Fibroblast of lung (primary cell): ENCODE measurements at regions not wholly inside any gene's neighbourhood (a gene's known extent, or its start where the extent isn't known, plus 50 kb on each side); places are given as distances from the start of the nearest gene placed in this dataset.

Experiments used
- DNase-seq, 2 donors: peaks; one replicate each; pipeline versions ENCODE4 v3.0.0 to v3.0.0-alpha.2; 2010; ENCODE audit warnings: low read depth in 2 of 2
- H2AFZ ChIP-seq: 2 replicates; pipeline ENCODE4 v1.5.1; 2012; ENCODE audit warnings: low read length, control low read depth, inconsistent platforms
- H3K27ac ChIP-seq: 2 replicates; pipeline ENCODE4 v1.5.1; 2011; ENCODE audit warnings: low read length, control low read depth; ENCODE audit not compliant: insufficient read depth
- H3K27me3 ChIP-seq: 2 replicates; pipeline ENCODE4 v1.5.1; 2011; ENCODE audit warnings: mild to moderate bottlenecking, low read length; ENCODE audit not compliant: control insufficient read depth, insufficient read depth
- H3K36me3 ChIP-seq: 2 replicates; pipeline ENCODE4 v1.5.1; 2011; ENCODE audit warnings: low read length; ENCODE audit not compliant: control insufficient read depth, insufficient read depth
- H3K4me1 ChIP-seq: 2 replicates; pipeline ENCODE4 v1.5.1; 2011; ENCODE audit warnings: low read length; ENCODE audit not compliant: control insufficient read depth, insufficient read depth; ENCODE audit errors: extremely low read depth
- H3K4me2 ChIP-seq: 2 replicates; pipeline ENCODE4 v1.5.1; 2011; ENCODE audit warnings: low read length, control low read depth; ENCODE audit not compliant: insufficient read depth; ENCODE audit errors: extremely low read depth
- H3K4me3 ChIP-seq, 4 experiments: fragments of 200-600 bp in 1 of 4; sonication (generic) in 1 of 4; replicated peaks in 1 of 4; 2 replicates each; pipeline ENCODE4 v1.5.1; 2011 to 2016; ENCODE audit warnings: low read length in 4 of 4, low read depth in 3 of 4, mild to moderate bottlenecking in 3 of 4, control low read depth in 2 of 4, inconsistent platforms in 1 of 4, mixed read lengths in 1 of 4; ENCODE audit not compliant: insufficient read depth in 1 of 4; ENCODE audit errors: control extremely low read depth in 1 of 4
- H3K79me2 ChIP-seq: 2 replicates; pipeline ENCODE4 v1.5.1; 2012; ENCODE audit warnings: mild to moderate bottlenecking, low read length, inconsistent platforms; ENCODE audit not compliant: control insufficient read depth, insufficient read depth
- H3K9ac ChIP-seq: 2 replicates; pipeline ENCODE4 v1.5.1; 2011; ENCODE audit warnings: mild to moderate bottlenecking, low read length, control low read depth; ENCODE audit not compliant: insufficient read depth
- H3K9me3 ChIP-seq: 2 replicates; pipeline ENCODE4 v1.5.1; 2012; ENCODE audit warnings: low read depth, low read length; ENCODE audit not compliant: control insufficient read depth, insufficient read depth
- H4K20me1 ChIP-seq: 2 replicates; pipeline ENCODE4 v1.5.1; 2011; ENCODE audit warnings: low read length; ENCODE audit not compliant: control insufficient read depth, insufficient read depth; ENCODE audit errors: extremely low read depth
- EZH2 ChIP-seq: IDR thresholded peaks from 2 replicates; pipeline ENCODE4 v1.5.1; 2012; ENCODE audit warnings: low read length, control low read depth, mild to moderate bottlenecking; ENCODE audit errors: missing control alignments
- TF ChIP-seq, protein P1 (sequence below), 2 donors: IDR thresholded peaks in 1 of 2; conservative IDR thresholded peaks in 1 of 2; 1 replicate in 1 of 2; 2 replicates in 1 of 2; pipeline ENCODE4 v1.5.1; 2011 to 2012; ENCODE audit warnings: low read length in 2 of 2, control low read depth in 1 of 2, inconsistent platforms in 1 of 2, low read depth in 1 of 2, mild to moderate bottlenecking in 1 of 2

DNA sequence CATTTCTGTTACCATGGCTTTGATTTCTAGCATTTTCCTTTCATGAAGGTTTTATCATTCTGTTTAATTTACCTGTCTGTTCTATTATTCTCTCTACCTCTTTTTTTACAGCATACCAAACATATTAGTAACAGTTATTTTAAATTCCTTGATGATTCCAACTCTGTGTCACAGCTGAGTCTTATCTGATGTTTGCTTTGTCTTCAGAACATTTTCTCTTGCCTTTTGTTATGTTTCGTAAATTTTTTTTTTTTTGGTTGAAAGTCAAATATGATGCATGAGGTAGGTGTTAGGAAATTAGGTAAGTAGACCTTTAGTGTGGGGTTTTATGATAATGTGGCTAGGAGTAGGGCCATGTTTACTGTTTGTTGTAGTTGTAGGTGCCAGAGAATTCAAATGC lies 496.4 kb downstream of the FOXG1 start:
- Histone ChIP-seq H2AFZ (no peak overlapping the region), H3K4me2 (no peak overlapping the region)
- peak in 1 of 2 donors; percentile 56 for DNase-seq

DNA sequence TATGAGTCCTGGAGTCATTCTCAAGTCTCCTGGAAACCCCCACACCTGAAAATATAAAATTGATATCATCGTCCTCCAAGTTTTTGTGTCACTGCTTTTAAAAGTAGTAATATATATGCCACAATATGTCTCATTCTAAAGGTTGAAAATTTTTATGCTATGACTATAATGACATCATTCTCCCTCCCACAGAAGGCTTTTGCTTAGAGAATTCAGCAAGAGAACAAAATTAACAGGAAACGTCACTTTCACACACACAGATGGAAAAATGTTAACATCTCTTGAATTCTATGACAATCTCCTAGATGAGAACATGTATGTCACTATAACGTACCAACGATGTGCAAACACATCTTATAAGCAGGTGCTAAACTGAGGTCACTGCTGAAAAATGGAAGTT lies 498.3 kb downstream of the FOXG1 start:
- Histone ChIP-seq H3K4me3 (no peak overlapping the region), H3K79me2 (no peaks in the 10 kb centered on the region), H3K9ac (no peak overlapping the region), H3K4me2 (no peak overlapping the region), H3K36me3 (no peaks in the 10 kb centered on the region), H3K9me3 (no peaks in the 10 kb centered on the region), H2AFZ (no peak overlapping the region), H4K20me1 (no peaks in the 10 kb centered on the region), H3K27ac (no peak overlapping the region), H3K27me3 (no peaks in the 10 kb centered on the region), H3K4me1 (no peaks in the 10 kb centered on the region)
- TF ChIP-seq, protein P1, sequence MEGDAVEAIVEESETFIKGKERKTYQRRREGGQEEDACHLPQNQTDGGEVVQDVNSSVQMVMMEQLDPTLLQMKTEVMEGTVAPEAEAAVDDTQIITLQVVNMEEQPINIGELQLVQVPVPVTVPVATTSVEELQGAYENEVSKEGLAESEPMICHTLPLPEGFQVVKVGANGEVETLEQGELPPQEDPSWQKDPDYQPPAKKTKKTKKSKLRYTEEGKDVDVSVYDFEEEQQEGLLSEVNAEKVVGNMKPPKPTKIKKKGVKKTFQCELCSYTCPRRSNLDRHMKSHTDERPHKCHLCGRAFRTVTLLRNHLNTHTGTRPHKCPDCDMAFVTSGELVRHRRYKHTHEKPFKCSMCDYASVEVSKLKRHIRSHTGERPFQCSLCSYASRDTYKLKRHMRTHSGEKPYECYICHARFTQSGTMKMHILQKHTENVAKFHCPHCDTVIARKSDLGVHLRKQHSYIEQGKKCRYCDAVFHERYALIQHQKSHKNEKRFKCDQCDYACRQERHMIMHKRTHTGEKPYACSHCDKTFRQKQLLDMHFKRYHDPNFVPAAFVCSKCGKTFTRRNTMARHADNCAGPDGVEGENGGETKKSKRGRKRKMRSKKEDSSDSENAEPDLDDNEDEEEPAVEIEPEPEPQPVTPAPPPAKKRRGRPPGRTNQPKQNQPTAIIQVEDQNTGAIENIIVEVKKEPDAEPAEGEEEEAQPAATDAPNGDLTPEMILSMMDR (conservative IDR thresholded peaks at IDR 0.05 in 1 of 2, IDR thresholded peaks at IDR 0.05 in 1 of 2; ENCODE audit: low read depth in 1 of 2, low read length in 2 of 2), result no peak
- TF ChIP-seq EZH2, result no peak
- peak in 1 of 2 donors; percentile 21 for DNase-seq

More for the DNA sequence above, 496.4 kb downstream of the FOXG1 start:
- H3K4me1 ChIP-seq, result no peaks in the 10 kb centered on the region
- H3K27ac ChIP-seq, result no peak overlapping the region
- H3K36me3 ChIP-seq, result no peaks in the 10 kb centered on the region
- TF ChIP-seq, protein P1 (conservative IDR thresholded peaks at IDR 0.05 in 1 of 2, IDR thresholded peaks at IDR 0.05 in 1 of 2; ENCODE audit: low read depth in 1 of 2, low read length in 2 of 2), result no peak
- TF ChIP-seq EZH2, result no peak
- no peak overlapping the region for H3K4me3 ChIP-seq
- H3K79me2 ChIP-seq, result no peaks in the 10 kb centered on the region
- H3K9ac ChIP-seq, result no peak overlapping the region
- no peaks in the 10 kb centered on the region for H4K20me1 ChIP-seq
- H3K27me3 ChIP-seq, result no peaks in the 10 kb centered on the region
- no peaks in the 10 kb centered on the region for H3K9me3 ChIP-seq

DNA sequence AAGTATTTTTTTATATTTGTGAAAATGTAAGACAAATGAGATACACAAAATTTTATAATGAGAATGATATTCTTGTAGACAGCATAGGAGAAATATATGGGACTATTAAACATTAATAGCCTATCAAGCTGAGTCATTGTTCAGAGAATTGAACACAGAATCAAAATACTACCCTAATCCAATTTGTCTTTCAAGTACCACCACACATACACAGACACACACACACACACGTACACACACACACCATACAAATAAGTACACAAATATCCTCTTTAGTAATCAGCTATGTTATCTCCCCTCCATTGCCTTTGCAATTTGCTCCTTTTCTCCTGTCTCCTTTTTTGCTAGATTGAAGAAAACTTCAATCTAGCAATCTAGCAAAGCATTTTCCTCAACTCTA lies 499.3 kb downstream of the FOXG1 start:
- no peaks in the 10 kb centered on the region for H3K36me3 ChIP-seq
- no peak for DNase-seq
- H3K9me3 ChIP-seq, result no peaks in the 10 kb centered on the region
- H3K4me3 ChIP-seq, result no peak overlapping the region
- no peak for TF ChIP-seq EZH2
- TF ChIP-seq, protein P1 (conservative IDR thresholded peaks at IDR 0.05 in 1 of 2, IDR thresholded peaks at IDR 0.05 in 1 of 2; ENCODE audit: low read depth in 1 of 2, low read length in 2 of 2), result no peak
- H3K79me2 ChIP-seq, result no peaks in the 10 kb centered on the region
- no peak overlapping the region for H3K27ac ChIP-seq
- no peak overlapping the region for H3K4me2 ChIP-seq
- no peak overlapping the region for H3K9ac ChIP-seq
- no peaks in the 10 kb centered on the region for H4K20me1 ChIP-seq
- no peaks in the 10 kb centered on the region for H3K27me3 ChIP-seq
- H2AFZ ChIP-seq, result no peak overlapping the region
- no peaks in the 10 kb centered on the region for H3K4me1 ChIP-seq
